Tibial nerve (tissue), 4 donors: ENCODE measurements at regions not wholly inside any gene's neighbourhood (a gene's known extent, or its start where the extent isn't known, plus 50 kb on each side); places are given as distances from the start of the nearest gene placed in this dataset.

ENCODE experiments used
- DNase-seq, 2 donors: peaks; one replicate each; pipeline ENCODE4 v3.0.0-alpha.2; 2019; ENCODE audit warnings: low spot score in 2 of 2
- H3K27ac ChIP-seq, 4 donors: fragments of 200-600 bp; sonication (generic) in 3 of 4; one replicate each; pipeline ENCODE4 v1.5.1; 2017 to 2019; ENCODE audit warnings: mild to moderate bottlenecking in 1 of 4
- H3K27me3 ChIP-seq, 2 donors: fragments of 200-600 bp; sonication (generic) in 1 of 2; one replicate each; pipeline versions ENCODE4 v1.5.1 to v1.6.0; 2017 to 2019
- H3K36me3 ChIP-seq, 3 donors: fragments of 200-600 bp; sonication (generic); one replicate each; pipeline ENCODE4 v1.5.1; 2018 to 2019
- H3K4me1 ChIP-seq, 4 donors: fragments of 200-600 bp; sonication (generic) in 3 of 4; one replicate each; pipeline ENCODE4 v1.5.1; 2017 to 2019
- H3K4me3 ChIP-seq, 4 donors: fragments of 200-600 bp; sonication (generic) in 3 of 4; one replicate each; pipeline ENCODE4 v1.5.1; 2017 to 2019; ENCODE audit warnings: mild to moderate bottlenecking in 1 of 4, moderate library complexity in 1 of 4
- H3K9me3 ChIP-seq, 4 donors: fragments of 200-600 bp; sonication (generic) in 3 of 4; one replicate each; pipeline ENCODE4 v1.5.1; 2017 to 2019
- EP300 ChIP-seq, 2 donors: sonication (generic); formaldehyde crosslinking; IDR thresholded peaks; one replicate each; pipeline ENCODE4 v1.6.1; 2017; ENCODE audit warnings: antibody characterized with exemption in 2 of 2, mild to moderate bottlenecking in 1 of 2
- POLR2A ChIP-seq, 2 donors: fragments of 450-650 bp; IDR thresholded peaks; one replicate each; pipeline ENCODE4 v1.6.1; 2017; ENCODE audit warnings: antibody characterized with exemption in 2 of 2, mild to moderate bottlenecking in 2 of 2, moderate library complexity in 2 of 2
- WGBS, 2 donors: methylation state at CpG; one replicate each; pipeline ENCODE4 v1.1.5; 2018; 5-methylcytosine and 5-hydroxymethylcytosine counted together
- TF ChIP-seq, protein P1 (sequence below), 5 experiments: fragments of 200-600 bp in 3 of 5; fragments of 450-650 bp in 2 of 5; sonication (generic) in 3 of 5; IDR thresholded peaks; one replicate each; pipeline ENCODE4 v1.5.1; 2016 to 2019; ENCODE audit warnings: antibody characterized with exemption in 5 of 5, mild to moderate bottlenecking in 3 of 5, moderate library complexity in 2 of 5

DNA sequence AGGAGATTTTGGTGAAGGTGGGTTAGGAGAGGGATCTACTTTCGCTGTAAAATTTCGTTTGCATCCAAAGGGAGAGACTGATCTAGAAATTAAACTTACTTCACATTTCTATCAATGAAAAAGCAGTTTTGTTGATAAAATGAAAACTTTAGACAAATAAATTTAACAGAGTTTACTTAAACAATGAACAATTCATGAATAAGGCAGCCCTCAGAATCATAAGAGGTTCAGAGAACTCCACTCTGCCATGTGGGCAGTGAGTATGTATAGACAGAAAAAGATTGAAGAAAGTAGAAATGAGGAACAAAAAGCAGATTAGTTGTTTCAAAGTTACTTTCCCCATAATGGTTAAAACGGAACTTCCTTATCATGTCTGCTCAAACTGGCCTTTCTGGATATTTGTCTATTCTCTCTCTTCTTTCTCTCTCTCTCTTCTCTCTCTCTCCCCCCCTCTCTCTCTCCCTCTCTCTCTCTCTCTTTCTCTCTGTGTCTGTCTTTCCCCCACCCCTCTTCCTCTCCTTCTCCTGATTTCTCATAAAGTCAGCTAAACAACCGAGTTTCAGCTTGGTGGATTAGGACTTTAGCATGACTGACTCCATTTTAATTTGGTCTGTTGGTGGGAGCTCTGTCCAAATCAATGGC, 248.9 kb downstream of the TJP1 start:
- Histone ChIP-seq H3K36me3 (no peaks in the 10 kb centered on the region), H3K4me3 (no peak overlapping the region), H3K9me3 (no peaks in the 10 kb centered on the region), H3K4me1 (peaks cover 0 to 25% (median 0%) of the 10 kb centered on the region in 4 donors), H3K27ac (no peak overlapping the region), H3K27me3 (peaks cover 0 to 39% of the 10 kb centered on the region in 2 donors)
- TF ChIP-seq, protein P1, sequence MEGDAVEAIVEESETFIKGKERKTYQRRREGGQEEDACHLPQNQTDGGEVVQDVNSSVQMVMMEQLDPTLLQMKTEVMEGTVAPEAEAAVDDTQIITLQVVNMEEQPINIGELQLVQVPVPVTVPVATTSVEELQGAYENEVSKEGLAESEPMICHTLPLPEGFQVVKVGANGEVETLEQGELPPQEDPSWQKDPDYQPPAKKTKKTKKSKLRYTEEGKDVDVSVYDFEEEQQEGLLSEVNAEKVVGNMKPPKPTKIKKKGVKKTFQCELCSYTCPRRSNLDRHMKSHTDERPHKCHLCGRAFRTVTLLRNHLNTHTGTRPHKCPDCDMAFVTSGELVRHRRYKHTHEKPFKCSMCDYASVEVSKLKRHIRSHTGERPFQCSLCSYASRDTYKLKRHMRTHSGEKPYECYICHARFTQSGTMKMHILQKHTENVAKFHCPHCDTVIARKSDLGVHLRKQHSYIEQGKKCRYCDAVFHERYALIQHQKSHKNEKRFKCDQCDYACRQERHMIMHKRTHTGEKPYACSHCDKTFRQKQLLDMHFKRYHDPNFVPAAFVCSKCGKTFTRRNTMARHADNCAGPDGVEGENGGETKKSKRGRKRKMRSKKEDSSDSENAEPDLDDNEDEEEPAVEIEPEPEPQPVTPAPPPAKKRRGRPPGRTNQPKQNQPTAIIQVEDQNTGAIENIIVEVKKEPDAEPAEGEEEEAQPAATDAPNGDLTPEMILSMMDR (IDR thresholded peaks at IDR 0.05) = no peak
- TF ChIP-seq EP300 (IDR thresholded peaks at IDR 0.05) (no peak), POLR2A (IDR thresholded peaks at IDR 0.05) (no peak)
- WGBS, 2 donors = 89 to 93% methylated on average over 4 of the region's 4 CpGs
- DNase-seq = no peak

DNA sequence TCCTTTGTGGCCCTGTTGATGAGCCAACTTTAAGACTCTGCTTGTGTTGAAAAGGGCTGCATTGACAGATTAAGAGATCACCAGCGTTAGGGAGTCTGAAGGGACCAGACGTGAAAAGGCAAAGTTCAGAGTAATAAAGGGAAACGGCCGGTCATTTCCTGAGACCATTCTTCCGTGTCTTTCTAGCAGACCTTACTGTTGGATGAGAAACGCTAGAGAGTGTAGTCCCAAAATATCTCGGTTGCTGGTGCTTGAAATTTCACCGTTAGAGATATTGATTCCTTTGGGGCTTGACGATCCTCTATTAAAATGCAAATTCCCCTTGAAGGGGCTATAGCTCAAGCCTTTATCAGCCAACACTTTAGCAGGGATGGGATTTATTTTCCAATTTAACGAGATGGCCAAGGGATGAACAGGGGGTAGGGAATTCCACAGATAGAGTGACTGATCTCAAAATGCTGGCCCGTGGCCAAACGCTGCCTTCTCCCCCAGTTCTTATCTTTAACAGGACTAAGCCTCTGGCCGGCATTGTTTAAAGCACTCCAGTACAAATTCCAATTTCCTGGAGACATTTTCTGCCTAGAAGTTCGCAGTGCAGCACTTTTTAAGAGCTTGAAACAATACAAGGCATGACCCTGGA, 250.4 kb downstream of the TJP1 start:
- TF ChIP-seq, protein P1 (IDR thresholded peaks at IDR 0.05) = no peak
- TF ChIP-seq EP300 (IDR thresholded peaks at IDR 0.05) (no peak), POLR2A (IDR thresholded peaks at IDR 0.05) (no peak)
- DNase-seq = no peak
- Histone ChIP-seq H3K4me3 (peak overlapping the region in 1 of 4 donors; percentile 54), H3K9me3 (no peaks in the 10 kb centered on the region), H3K36me3 (no peaks in the 10 kb centered on the region), H3K27me3 (peaks cover 0 to 46% of the 10 kb centered on the region in 2 donors), H3K27ac (no peak overlapping the region), H3K4me1 (peaks cover 0 to 25% (median 0%) of the 10 kb centered on the region in 4 donors)
- 2 to 4% methylated on average over 14 of the region's 14 CpGs for WGBS, 2 donors

GRCh38 chr15:29570948-29571791, 251.1 kb downstream of the TJP1 start:
- peaks cover 0 to 46% of the 10 kb centered on the region in 2 donors for H3K27me3 ChIP-seq

DNA sequence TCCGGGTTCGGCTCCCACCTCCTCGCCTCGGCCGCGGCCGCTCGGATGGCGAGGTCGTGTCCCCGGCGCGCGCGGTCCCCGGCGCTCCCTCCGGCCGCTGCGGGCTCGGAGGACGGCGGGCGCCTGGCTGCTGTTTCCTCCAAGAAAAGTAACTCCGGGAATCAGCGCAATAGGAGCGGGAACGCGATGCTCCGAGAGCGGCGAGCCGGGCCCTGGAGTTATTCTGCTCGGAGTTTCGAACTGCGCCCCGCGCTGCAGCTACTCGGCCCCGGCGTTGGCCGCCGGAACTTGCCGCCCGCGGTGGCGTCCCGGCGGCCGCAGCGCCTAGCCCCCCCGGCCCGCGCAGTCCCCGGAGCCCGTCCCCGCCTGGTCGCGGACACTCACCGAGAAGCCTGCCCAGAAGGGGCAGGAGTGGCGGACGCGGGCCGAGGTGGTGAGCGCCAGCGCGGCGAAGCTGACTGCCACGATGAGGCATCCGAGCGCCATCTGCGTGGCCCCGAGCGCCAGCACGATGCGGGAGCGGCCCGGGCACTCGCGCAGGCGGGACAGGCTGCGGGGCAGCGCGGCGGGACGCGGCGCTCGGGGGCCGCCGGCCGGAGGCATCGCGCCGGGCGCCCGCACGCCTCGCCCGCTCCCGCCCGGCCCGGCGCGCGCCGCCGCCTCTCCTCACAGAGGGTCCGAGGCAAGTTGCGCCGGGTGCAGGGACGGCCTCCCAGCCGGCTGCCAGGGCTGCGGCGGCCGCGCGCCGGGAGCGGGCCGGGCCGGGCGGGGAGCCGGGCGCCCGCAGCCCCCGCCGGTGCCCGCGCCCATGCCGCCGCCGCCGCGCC, 251.9 kb downstream of the TJP1 start:
- Histone ChIP-seq H3K36me3 (no peaks in the 10 kb centered on the region), H3K9me3 (no peaks in the 10 kb centered on the region), H3K4me3 (peak overlapping the region in 3 of 4 donors; percentile 18 to 63 (median 26)), H3K4me1 (peaks cover 0 to 25% (median 0%) of the 10 kb centered on the region in 4 donors), H3K27ac (peak overlapping the region in 1 of 4 donors; percentile 27), H3K27me3 (peaks cover 0 to 46% of the 10 kb centered on the region in 2 donors)
- 0 to 1% methylated on average over 1 to 27 of the region's 135 CpGs for WGBS, 2 donors
- DNase-seq = no peak
- TF ChIP-seq EP300 (IDR thresholded peaks at IDR 0.05) (no peak), POLR2A (IDR thresholded peaks at IDR 0.05) (no peak)
- TF ChIP-seq, protein P1 (IDR thresholded peaks at IDR 0.05) = no peak

More at GRCh38 chr15:29570948-29571791, 251.1 kb downstream of the TJP1 start:
- no peak for DNase-seq
- Histone ChIP-seq H3K4me3 (peak overlapping the region in 3 of 4 donors; percentile 26 to 54 (median 28)), H3K36me3 (no peaks in the 10 kb centered on the region), H3K9me3 (no peaks in the 10 kb centered on the region), H3K4me1 (peaks cover 0 to 25% (median 0%) of the 10 kb centered on the region in 4 donors), H3K27ac (no peak overlapping the region)
- TF ChIP-seq EP300 (IDR thresholded peaks at IDR 0.05) (no peak), POLR2A (IDR thresholded peaks at IDR 0.05) (no peak)
- TF ChIP-seq, protein P1 (IDR thresholded peaks at IDR 0.05) = no peak
- 0 to 2% methylated on average over 28 to 61 of the region's 85 CpGs for WGBS, 2 donors
